Spleen (tissue), 11 donors: ENCODE measurements at regions not wholly inside any gene's neighbourhood (a gene's known extent, or its start where the extent isn't known, plus 50 kb on each side); places are given as distances from the start of the nearest gene placed in this dataset.
"Not testable (repeated sequence)": the region's sequence is repeated elsewhere in the genome, so short reads cannot be mapped to it uniquely, and the experiment has no call there.

Source experiments
- DNase-seq: peaks from one replicate; pipeline ENCODE4 v3.0.0-alpha.2; 2020
- H3K27ac ChIP-seq, 8 donors: fragments of 200-600 bp; sonication (generic) in 7 of 8; 1 replicate in 4 of 8; 2 replicates in 4 of 8; pipeline versions ENCODE4 v1.5.0 to v1.8.0; 2016 to 2021; ENCODE audit warnings: inconsistent platforms in 4 of 8, mild to moderate bottlenecking in 4 of 8, moderate library complexity in 1 of 8
- H3K27me3 ChIP-seq, 7 donors: fragments of 200-600 bp; sonication (generic) in 6 of 7; replicated peaks in 1 of 7; 1 replicate in 4 of 7; 2 replicates in 3 of 7; pipeline versions ENCODE4 v1.5.0 to v1.8.0; 2016 to 2021; ENCODE audit warnings: inconsistent platforms in 3 of 7, mild to moderate bottlenecking in 1 of 7
- H3K36me3 ChIP-seq, 6 donors: fragments of 200-600 bp; sonication (generic) in 5 of 6; 1 replicate in 4 of 6; 2 replicates in 2 of 6; pipeline versions ENCODE4 v1.5.0 to v1.8.0; 2016 to 2021; ENCODE audit warnings: inconsistent platforms in 2 of 6
- H3K4me1 ChIP-seq, 6 donors: fragments of 200-600 bp; sonication (generic) in 5 of 6; 1 replicate in 3 of 6; 2 replicates in 3 of 6; pipeline versions ENCODE4 v1.5.0 to v1.8.0; 2016 to 2021; ENCODE audit warnings: inconsistent platforms in 3 of 6
- H3K4me3 ChIP-seq, 8 donors: fragments of 200-600 bp; sonication (generic) in 7 of 8; 1 replicate in 4 of 8; 2 replicates in 4 of 8; pipeline versions ENCODE4 v1.5.0 to v1.8.0; 2016 to 2021; ENCODE audit warnings: inconsistent platforms in 4 of 8, mild to moderate bottlenecking in 4 of 8, moderate library complexity in 2 of 8
- H3K9me3 ChIP-seq, 8 donors: fragments of 200-600 bp; sonication (generic) in 7 of 8; 1 replicate in 4 of 8; 2 replicates in 4 of 8; pipeline versions ENCODE4 v1.5.0 to v1.8.0; 2016 to 2021; ENCODE audit warnings: inconsistent platforms in 4 of 8
- CTCF ChIP-seq, 11 experiments: fragments of 200-600 bp in 7 of 11; fragments of 450-650 bp in 4 of 11; sonication (generic) in 4 of 11; IDR thresholded peaks in 8 of 11; conservative IDR thresholded peaks in 3 of 11; 1 replicate in 7 of 11; 2 replicates in 4 of 11; pipeline versions ENCODE4 v1.4.0 to v1.8.0; 2016 to 2021; ENCODE audit warnings: antibody characterized with exemption in 11 of 11, inconsistent platforms in 4 of 11, mild to moderate bottlenecking in 1 of 11
- POLR2A ChIP-seq, 3 donors: fragments of 450-650 bp; IDR thresholded peaks; one replicate each; pipeline ENCODE4 v1.5.1; 2017; ENCODE audit warnings: antibody characterized with exemption in 3 of 3, mild to moderate bottlenecking in 1 of 3
- POLR2AphosphoS5 ChIP-seq, 3 donors: sonication (generic); formaldehyde crosslinking; IDR thresholded peaks; one replicate each; pipeline ENCODE4 v1.5.1; 2017; ENCODE audit warnings: antibody characterized with exemption in 3 of 3
- WGBS, 5 donors: extraction: QIAGEN DNeasy Blood & Tissue Kit in 3 of 5; methylation state at CpG; one replicate each; pipeline versions ENCODE4 v1.1.5 to v1.1.7; 2013 to 2018; 5-methylcytosine and 5-hydroxymethylcytosine counted together
- intact Hi-C: fragments of 100-400 bp; cut with DNase I; formaldehyde crosslinking; loops from one replicate; pipeline ENCODE4 v1.15.0; 2023; ENCODE audit warnings: low total_unique reads
- donor health status: healthy with polysubstance abuse.
- donor health status: DM: no; HTN: no; CAD: no; lungs with moderate emphysema.
- donor health status: DM: no; HTN: no; CAD: no.
- donor health status: Bipolar disorder and iron deficiency.
- donor health status: healthy.
- donor health status: DM: no; HTN: no; CAD: no.
- donor health status: DM: yes; HTN: yes; CAD: no.

- Histone ChIP-seq H3K9me3 (peaks cover 0 to 52% (median 27%) of the 10 kb centered on the region in 8 donors), H3K4me3 (no peak overlapping the region), H3K27ac (no peak overlapping the region), H3K27me3 (peaks cover 0 to 48% (median 0%) of the 10 kb centered on the region in 7 donors), H3K4me1 (no peaks in the 10 kb centered on the region), H3K36me3 (no peaks in the 10 kb centered on the region)
- TF ChIP-seq POLR2AphosphoS5 (IDR thresholded peaks at IDR 0.05) (no peak), CTCF (IDR thresholded peaks at IDR 0.05 in 8 of 11, conservative IDR thresholded peaks at IDR 0.05 in 3 of 11) (no peak), POLR2A (IDR thresholded peaks at IDR 0.05) (no peak)
- intact Hi-C loops, result no loop called here
- DNase-seq, result peak; percentile 87
- 54 to 72% (median 67%) methylated on average over 32 to 34 of the region's 34 CpGs for WGBS, 5 donors
Observed at GRCh38 chr20:30811885-30812671, 445.4 kb upstream of the DEFB115 start.

- Histone ChIP-seq H3K9me3 (peaks cover 0 to 57% (median 28%) of the 10 kb centered on the region in 8 donors), H3K4me1 (no peaks in the 10 kb centered on the region), H3K4me3 (no peak overlapping the region), H3K36me3 (no peaks in the 10 kb centered on the region), H3K27me3 (peaks cover 0 to 48% (median 0%) of the 10 kb centered on the region in 7 donors), H3K27ac (no peak overlapping the region)
- intact Hi-C loops, result no loop called here
- no peak for TF ChIP-seq POLR2AphosphoS5 (IDR thresholded peaks at IDR 0.05)
- TF ChIP-seq POLR2A (IDR thresholded peaks at IDR 0.05), result no peak
- TF ChIP-seq CTCF (IDR thresholded peaks at IDR 0.05 in 8 of 11, conservative IDR thresholded peaks at IDR 0.05 in 3 of 11), result no peak
- WGBS, 5 donors, result 67 to 76% (median 73%) methylated on average over 27 of the region's 27 CpGs
- peak; percentile 71 for DNase-seq
Observed at GRCh38 chr20:30812739-30813411, 444.6 kb upstream of the DEFB115 start.

- intact Hi-C loops, H3K4me1 ChIP-seq, H3K36me3 ChIP-seq, H3K4me3 ChIP-seq, H3K27ac ChIP-seq: not testable (repeated sequence)
- DNase-seq, result peak; percentile 88
- 62 to 84% (median 84%) methylated on average over 53 of the region's 53 CpGs for WGBS, 5 donors
- peaks cover 0 to 48% (median 0%) of the 10 kb centered on the region in 7 donors for H3K27me3 ChIP-seq
- H3K9me3 ChIP-seq, result peaks cover 0 to 60% (median 31%) of the 10 kb centered on the region in 8 donors
Observed at GRCh38 chr20:30813412-30814311, 443.8 kb upstream of the DEFB115 start.

GRCh38 chr20:30814312-30814639, 443.2 kb upstream of the DEFB115 start:
- H3K36me3 ChIP-seq, intact Hi-C loops, H3K4me1 ChIP-seq, H3K4me3 ChIP-seq, H3K27ac ChIP-seq: not testable (repeated sequence)
- H3K9me3 ChIP-seq, result peaks cover 0 to 66% (median 34%) of the 10 kb centered on the region in 8 donors
- 61 to 80% (median 74%) methylated on average over 24 of the region's 24 CpGs for WGBS, 5 donors
- DNase-seq, result peak; percentile 77
- H3K27me3 ChIP-seq, result peaks cover 0 to 48% (median 0%) of the 10 kb centered on the region in 7 donors

GRCh38 chr20:30815027-30815576, 442.4 kb upstream of the DEFB115 start:
- peak; percentile 81 for DNase-seq
- not testable (repeated sequence) for H3K4me1 ChIP-seq

More at GRCh38 chr20:30815027-30815576, 442.4 kb upstream of the DEFB115 start:
- H3K4me3 ChIP-seq, H3K27ac ChIP-seq, intact Hi-C loops, H3K36me3 ChIP-seq: not testable (repeated sequence)
- Histone ChIP-seq H3K9me3 (peaks cover 0 to 74% (median 37%) of the 10 kb centered on the region in 8 donors), H3K27me3 (peaks cover 0 to 48% (median 0%) of the 10 kb centered on the region in 7 donors)
- 61 to 77% (median 73%) methylated on average over 13 of the region's 13 CpGs for WGBS, 5 donors
